Kidney (tissue), 13 donors: ENCODE measurements at regions not wholly inside any gene's neighbourhood (a gene's known extent, or its start where the extent isn't known, plus 50 kb on each side); places are given as distances from the start of the nearest gene placed in this dataset.
A peak's percentile ranks its signal among the peaks of the same experiment; 100 is the strongest.

Source experiments
- DNase-seq, 5 donors: peaks; one replicate each; pipeline ENCODE4 v3.0.0-alpha.2; 2013 to 2020
- FAIRE-seq: peaks from 2 replicates; lab custom pipeline; 2012; peaks lifted over from hg19 to GRCh38; lab: Jason Lieb, UNC
- H3K27ac ChIP-seq, 2 donors: one replicate each; pipeline ENCODE4 v1.7.0; 2013; ENCODE audit warnings: low read depth in 2 of 2, low read length in 2 of 2, inconsistent platforms in 1 of 2
- H3K27me3 ChIP-seq: one replicate; pipeline ENCODE4 v1.7.1; 2013; ENCODE audit warnings: low read length, inconsistent platforms; ENCODE audit not compliant: control insufficient read depth, insufficient read depth
- H3K36me3 ChIP-seq, 3 donors: one replicate each; pipeline versions ENCODE4 v1.7.0 to v1.7.1; 2013; ENCODE audit warnings: low read length in 3 of 3, control low read depth in 1 of 3, inconsistent platforms in 1 of 3; ENCODE audit not compliant: insufficient read depth in 3 of 3, control insufficient read depth in 2 of 3
- H3K4me1 ChIP-seq, 3 donors: one replicate each; pipeline versions ENCODE4 v1.7.0 to v1.7.1; 2013; ENCODE audit warnings: low read length in 3 of 3, inconsistent platforms in 1 of 3, low read depth in 1 of 3; ENCODE audit not compliant: control insufficient read depth in 2 of 3, insufficient read depth in 2 of 3
- H3K4me3 ChIP-seq, 3 donors: one replicate each; pipeline versions ENCODE4 v1.7.0 to v1.8.1; 2013; ENCODE audit warnings: low read length in 3 of 3, control low read depth in 1 of 3, inconsistent platforms in 1 of 3
- H3K9ac ChIP-seq, 3 donors: one replicate each; pipeline versions ENCODE4 v1.7.0 to v1.7.1; 2013; ENCODE audit warnings: low read length in 3 of 3, control low read depth in 1 of 3, inconsistent platforms in 1 of 3
- H3K9me3 ChIP-seq, 3 donors: one replicate each; pipeline versions ENCODE4 v1.7.0 to v1.7.1; 2013; ENCODE audit warnings: low read length in 3 of 3, control low read depth in 1 of 3, inconsistent platforms in 1 of 3; ENCODE audit not compliant: control insufficient read depth in 2 of 3, insufficient read depth in 1 of 3
- intact Hi-C: fragments of 100-400 bp; cut with DNase I; formaldehyde crosslinking; loops from one replicate; pipeline ENCODE4 v1.11.1; 2022
- TF ChIP-seq, protein P1 (sequence below): IDR thresholded peaks from 3 replicates; pipeline ENCODE4 v1.5.1; 2012; ENCODE audit warnings: mild to moderate bottlenecking, moderate library complexity, borderline replicate concordance; ENCODE audit not compliant: insufficient read depth; ENCODE audit errors: extremely low read depth
- donor health status: control.
- donor health status: control.
- donor health status: control.
- donor health status: control.
- donor health status: control.
- donor health status: DM: yes; HTN: yes; CAD: no.
- donor health status: Normal renal cell carcinoma (clear cell type).

- Histone ChIP-seq H3K36me3 (no peaks in the 10 kb centered on the region), H3K27me3 (no peaks in the 10 kb centered on the region), H3K4me3 (no peak overlapping the region), H3K9me3 (no peaks in the 10 kb centered on the region), H3K27ac (no peak overlapping the region), H3K9ac (no peak overlapping the region), H3K4me1 (no peaks in the 10 kb centered on the region)
- FAIRE-seq: no peak
- no peak for DNase-seq
- intact Hi-C loops: no loop called here
- TF ChIP-seq, protein P1, sequence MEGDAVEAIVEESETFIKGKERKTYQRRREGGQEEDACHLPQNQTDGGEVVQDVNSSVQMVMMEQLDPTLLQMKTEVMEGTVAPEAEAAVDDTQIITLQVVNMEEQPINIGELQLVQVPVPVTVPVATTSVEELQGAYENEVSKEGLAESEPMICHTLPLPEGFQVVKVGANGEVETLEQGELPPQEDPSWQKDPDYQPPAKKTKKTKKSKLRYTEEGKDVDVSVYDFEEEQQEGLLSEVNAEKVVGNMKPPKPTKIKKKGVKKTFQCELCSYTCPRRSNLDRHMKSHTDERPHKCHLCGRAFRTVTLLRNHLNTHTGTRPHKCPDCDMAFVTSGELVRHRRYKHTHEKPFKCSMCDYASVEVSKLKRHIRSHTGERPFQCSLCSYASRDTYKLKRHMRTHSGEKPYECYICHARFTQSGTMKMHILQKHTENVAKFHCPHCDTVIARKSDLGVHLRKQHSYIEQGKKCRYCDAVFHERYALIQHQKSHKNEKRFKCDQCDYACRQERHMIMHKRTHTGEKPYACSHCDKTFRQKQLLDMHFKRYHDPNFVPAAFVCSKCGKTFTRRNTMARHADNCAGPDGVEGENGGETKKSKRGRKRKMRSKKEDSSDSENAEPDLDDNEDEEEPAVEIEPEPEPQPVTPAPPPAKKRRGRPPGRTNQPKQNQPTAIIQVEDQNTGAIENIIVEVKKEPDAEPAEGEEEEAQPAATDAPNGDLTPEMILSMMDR: no peak
These were observed 138.3 kb upstream of the ST6GAL2 start for GRCh38 chr2:107024269-107024668.

DNA sequence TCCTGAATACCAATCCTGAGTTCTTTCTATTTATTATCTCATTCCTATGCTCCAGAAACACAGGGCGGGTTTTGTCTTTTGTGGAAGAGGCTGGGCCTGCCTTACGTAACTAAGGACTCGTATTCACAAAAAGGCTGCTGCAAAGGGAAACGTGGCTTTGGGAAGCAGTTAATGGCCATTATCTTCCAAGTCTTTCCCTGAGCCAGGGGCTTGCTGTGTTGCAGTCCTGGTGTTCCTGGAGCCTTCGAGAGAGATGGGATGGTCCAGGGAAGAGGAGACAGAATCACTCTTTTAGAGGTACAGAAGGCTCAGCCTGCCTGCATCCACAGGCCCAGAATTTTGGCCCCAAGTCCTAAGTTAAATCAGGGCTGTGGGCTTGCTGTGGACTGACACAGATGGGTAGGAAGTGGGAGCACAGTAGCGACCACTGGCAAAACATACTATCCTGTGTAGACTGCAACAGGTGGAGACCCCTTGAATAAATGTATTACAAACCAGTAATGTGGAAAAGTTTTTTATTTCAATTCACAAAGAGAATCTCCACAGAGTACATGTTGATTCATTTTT lies 139.4 kb upstream of the ST6GAL2 start:
- Histone ChIP-seq H3K27me3 (no peaks in the 10 kb centered on the region), H3K4me1 (no peaks in the 10 kb centered on the region), H3K27ac (no peak overlapping the region), H3K9me3 (no peaks in the 10 kb centered on the region), H3K4me3 (no peak overlapping the region), H3K9ac (no peak overlapping the region), H3K36me3 (no peaks in the 10 kb centered on the region)
- no peak for FAIRE-seq
- TF ChIP-seq, protein P1: no peak
- no peak for DNase-seq
- intact Hi-C loops: no loop called here

GRCh38 chr2:107025869-107026380 lies 140.0 kb upstream of the ST6GAL2 start:
- intact Hi-C loops: no loop called here
- H3K27me3 ChIP-seq: no peaks in the 10 kb centered on the region
- no peak overlapping the region for H3K4me3 ChIP-seq
- TF ChIP-seq, protein P1: no peak
- H3K4me1 ChIP-seq: no peaks in the 10 kb centered on the region
- DNase-seq (peak in 1 of 5 donors; percentile 8), FAIRE-seq (no peak)
- no peaks in the 10 kb centered on the region for H3K36me3 ChIP-seq
- no peak overlapping the region for H3K9ac ChIP-seq
- H3K27ac ChIP-seq: no peak overlapping the region
- no peaks in the 10 kb centered on the region for H3K9me3 ChIP-seq

DNA sequence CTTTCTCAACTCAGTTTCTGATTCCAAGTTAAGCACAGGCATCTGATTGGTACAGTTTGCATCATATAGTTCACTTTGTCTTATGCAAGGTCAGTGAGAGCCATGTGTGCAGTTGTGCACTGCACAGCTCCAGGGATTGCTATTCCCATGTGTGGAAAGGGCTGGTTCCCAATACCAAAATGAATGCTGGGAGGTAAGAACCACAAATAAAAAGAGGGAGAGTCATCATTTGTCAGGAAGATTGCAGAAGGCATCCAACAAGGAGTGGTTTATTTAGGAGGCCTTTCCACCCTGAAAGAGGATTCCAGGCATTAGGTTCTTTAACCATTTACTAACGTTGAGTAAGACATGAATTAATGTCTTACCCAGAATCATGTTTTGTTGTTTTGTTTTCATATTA lies 141.2 kb upstream of the ST6GAL2 start:
- Histone ChIP-seq H3K36me3 (no peaks in the 10 kb centered on the region), H3K4me1 (no peaks in the 10 kb centered on the region), H3K4me3 (no peak overlapping the region), H3K27ac (no peak overlapping the region), H3K9ac (no peak overlapping the region), H3K27me3 (no peaks in the 10 kb centered on the region), H3K9me3 (no peaks in the 10 kb centered on the region)
- intact Hi-C loops: no loop called here
- FAIRE-seq (no peak), DNase-seq (no peak)
- TF ChIP-seq, protein P1: no peak
